ENCODE measurements at regions not wholly inside any gene's neighbourhood (a gene's known extent, or its start where the extent isn't known, plus 50 kb on each side); places are given as distances from the start of the nearest gene placed in this dataset.
"Not testable (repeated sequence)": the region's sequence is repeated elsewhere in the genome, so short reads cannot be mapped to it uniquely, and the experiment has no call there.

DNA sequence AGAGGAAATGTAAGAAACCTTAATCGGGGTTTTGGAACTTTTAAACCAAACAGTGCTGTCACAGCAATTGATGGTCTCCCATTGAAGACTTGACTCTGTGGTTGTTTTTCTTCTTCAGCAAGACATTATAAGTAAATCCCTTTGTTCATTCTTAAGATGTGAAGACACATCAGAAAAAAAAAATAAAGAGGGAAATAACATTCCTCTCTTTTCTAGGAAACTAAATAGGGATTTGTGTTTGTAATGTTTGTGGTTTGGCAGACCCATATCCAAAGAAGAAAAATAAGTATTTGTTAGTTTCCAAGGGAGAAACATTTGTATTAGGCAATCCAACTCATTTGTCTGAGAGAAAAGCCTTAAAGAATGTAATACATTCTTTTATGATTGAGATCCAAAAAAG is 359.9 kb downstream of the DSC3 start:
- no peak for ATAC-seq (ENCODE audit: low read depth)
- H3K9me3 Mint-ChIP-seq (ENCODE audit: insufficient read depth), result peaks cover 2% of the 10 kb centered on the region
- DNase-seq, result no peak
- ChIA-PET POLR2A (no interaction called here), CTCF (no interaction called here)
- Histone ChIP-seq H3K4me3 (ENCODE audit: control extremely low read depth in 1 of 5, extremely low read depth in 1 of 5, insufficient read depth in 1 of 5, low read depth in 2 of 5, low read length in 4 of 5) (no peak overlapping the region), H4K20me1 (ENCODE audit: control insufficient read depth, insufficient read depth, low read length, poor library complexity, severe bottlenecking) (no peaks in the 10 kb centered on the region), H3K9ac (ENCODE audit: low read length) (no peak overlapping the region), H3K27ac (ENCODE audit: low read length in 2 of 2) (no peak overlapping the region), H3K36me3 (replicated peaks in 1 of 2; ENCODE audit: control extremely low read depth in 1 of 2, control insufficient read depth in 1 of 2, extremely low read depth in 1 of 2, insufficient read depth in 2 of 2, low read length in 1 of 2) (no peaks in the 10 kb centered on the region), H2AFZ (ENCODE audit: insufficient read depth, low read depth, low read length, poor library complexity, severe bottlenecking) (no peak overlapping the region), H3K4me2 (replicated peaks; ENCODE audit: low read depth, low read length, poor library complexity, severe bottlenecking) (no peak overlapping the region), H3K4me1 (ENCODE audit: control insufficient read depth in 2 of 2, insufficient read depth in 2 of 2, low read length in 2 of 2) (no peaks in the 10 kb centered on the region), H3K27me3 (replicated peaks in 1 of 4; ENCODE audit: control extremely low read depth in 1 of 4, control insufficient read depth in 3 of 4, insufficient read depth in 4 of 4, low read length in 3 of 4) (no peaks in the 10 kb centered on the region), H3K9me3 (ENCODE audit: control extremely low read depth in 1 of 3, control insufficient read depth in 2 of 3, insufficient read depth in 1 of 3, low read length in 2 of 3) (no peaks in the 10 kb centered on the region), H3K79me2 (ENCODE audit: control insufficient read depth, insufficient read depth, low read length) (no peaks in the 10 kb centered on the region)
- no peak overlapping the region for H3K4me3 Mint-ChIP-seq
- no CpG with 5 or more reads among the region's 1 CpG for WGBS (ENCODE audit: insufficient coverage)
- intact Hi-C loops (cut with micrococcal nuclease), result no loop called here
- H3K27me3 Mint-ChIP-seq, result no peaks in the 10 kb centered on the region
- no peak overlapping the region for H3K27ac Mint-ChIP-seq
- H3K4me1 Mint-ChIP-seq, result no peaks in the 10 kb centered on the region
- no peak for TF ChIP-seq CTCF (IDR thresholded peaks at IDR 0.05)
- no peak for TF ChIP-seq EZH2 (IDR thresholded peaks at IDR 0.05; ENCODE audit: borderline replicate concordance, insufficient read depth, low read depth, low read length, poor library complexity, severe bottlenecking)

- Histone ChIP-seq H3K9ac (ENCODE audit: low read length) (no peak overlapping the region), H3K27ac (ENCODE audit: low read length in 2 of 2) (no peak overlapping the region), H3K36me3 (replicated peaks in 1 of 2; ENCODE audit: control extremely low read depth in 1 of 2, control insufficient read depth in 1 of 2, extremely low read depth in 1 of 2, insufficient read depth in 2 of 2, low read length in 1 of 2) (no peaks in the 10 kb centered on the region), H3K9me3 (ENCODE audit: control extremely low read depth in 1 of 3, control insufficient read depth in 2 of 3, insufficient read depth in 1 of 3, low read length in 2 of 3) (no peaks in the 10 kb centered on the region), H2AFZ (ENCODE audit: insufficient read depth, low read depth, low read length, poor library complexity, severe bottlenecking) (no peak overlapping the region), H3K27me3 (replicated peaks in 1 of 4; ENCODE audit: control extremely low read depth in 1 of 4, control insufficient read depth in 3 of 4, insufficient read depth in 4 of 4, low read length in 3 of 4) (no peaks in the 10 kb centered on the region), H3K4me2 (replicated peaks; ENCODE audit: low read depth, low read length, poor library complexity, severe bottlenecking) (no peak overlapping the region), H3K79me2 (ENCODE audit: control insufficient read depth, insufficient read depth, low read length) (no peaks in the 10 kb centered on the region), H4K20me1 (ENCODE audit: control insufficient read depth, insufficient read depth, low read length, poor library complexity, severe bottlenecking) (no peaks in the 10 kb centered on the region), H3K4me1 (ENCODE audit: control insufficient read depth in 2 of 2, insufficient read depth in 2 of 2, low read length in 2 of 2) (no peaks in the 10 kb centered on the region), H3K4me3 (ENCODE audit: control extremely low read depth in 1 of 5, extremely low read depth in 1 of 5, insufficient read depth in 1 of 5, low read depth in 2 of 5, low read length in 4 of 5) (no peak overlapping the region)
- Mint-ChIP-seq H3K4me1 (no peaks in the 10 kb centered on the region), H3K4me3 (no peak overlapping the region), H3K27me3 (no peaks in the 10 kb centered on the region), H3K27ac (no peak overlapping the region), H3K9me3 (ENCODE audit: insufficient read depth) (peaks cover 2% of the 10 kb centered on the region)
- CTCF ChIA-PET, result no interaction called here
- POLR2A ChIA-PET, result no interaction called here
- intact Hi-C loops (cut with micrococcal nuclease), result no loop called here
- no peak for ATAC-seq (ENCODE audit: low read depth)
- no peak for TF ChIP-seq EZH2 (IDR thresholded peaks at IDR 0.05; ENCODE audit: borderline replicate concordance, insufficient read depth, low read depth, low read length, poor library complexity, severe bottlenecking)
- TF ChIP-seq CTCF (IDR thresholded peaks at IDR 0.05), result no peak
- no peak for DNase-seq
- WGBS (ENCODE audit: insufficient coverage), result no CpG with 5 or more reads among the region's 5 CpGs
Measured at GRCh38 chr18:30679285-30679930, 363.1 kb downstream of the DSC3 start.

GRCh38 chr18:30677813-30678212 is 364.7 kb downstream of the DSC3 start:
- H3K4me2 ChIP-seq (replicated peaks; ENCODE audit: low read depth, low read length, poor library complexity, severe bottlenecking); H3K4me3 Mint-ChIP-seq; H3K79me2 ChIP-seq (ENCODE audit: control insufficient read depth, insufficient read depth, low read length); H3K9me3 Mint-ChIP-seq (ENCODE audit: insufficient read depth); POLR2A ChIA-PET; H3K9ac ChIP-seq (ENCODE audit: low read length); H3K4me1 Mint-ChIP-seq; H4K20me1 ChIP-seq (ENCODE audit: control insufficient read depth, insufficient read depth, low read length, poor library complexity, severe bottlenecking); intact Hi-C loops (cut with micrococcal nuclease); CTCF ChIA-PET; H2AFZ ChIP-seq (ENCODE audit: insufficient read depth, low read depth, low read length, poor library complexity, severe bottlenecking); DNase-seq; H3K27me3 ChIP-seq (replicated peaks in 1 of 4; ENCODE audit: control extremely low read depth in 1 of 4, control insufficient read depth in 3 of 4, insufficient read depth in 4 of 4, low read length in 3 of 4); H3K27ac Mint-ChIP-seq; ATAC-seq (ENCODE audit: low read depth); H3K27ac ChIP-seq (ENCODE audit: low read length in 2 of 2); H3K9me3 ChIP-seq (ENCODE audit: control extremely low read depth in 1 of 3, control insufficient read depth in 2 of 3, insufficient read depth in 1 of 3, low read length in 2 of 3); H3K4me1 ChIP-seq (ENCODE audit: control insufficient read depth in 2 of 2, insufficient read depth in 2 of 2, low read length in 2 of 2); H3K27me3 Mint-ChIP-seq; H3K4me3 ChIP-seq (ENCODE audit: control extremely low read depth in 1 of 5, extremely low read depth in 1 of 5, insufficient read depth in 1 of 5, low read depth in 2 of 5, low read length in 4 of 5); H3K36me3 ChIP-seq (replicated peaks in 1 of 2; ENCODE audit: control extremely low read depth in 1 of 2, control insufficient read depth in 1 of 2, extremely low read depth in 1 of 2, insufficient read depth in 2 of 2, low read length in 1 of 2): not testable (repeated sequence)
- 86% methylated on average over 3 of the region's 5 CpGs for WGBS (ENCODE audit: insufficient coverage)

All from B cell (primary cell).